Gastroesophageal sphincter (tissue), 3 donors: ENCODE measurements at regions not wholly inside any gene's neighbourhood (a gene's known extent, or its start where the extent isn't known, plus 50 kb on each side); places are given as distances from the start of the nearest gene placed in this dataset.
"Not testable (repeated sequence)": the region's sequence is repeated elsewhere in the genome, so short reads cannot be mapped to it uniquely, and the experiment has no call there.

Experiments used
- CTCF ChIP-seq, 4 experiments: fragments of 200-600 bp in 2 of 4; fragments of 450-650 bp in 2 of 4; sonication (generic) in 1 of 4; IDR thresholded peaks; one replicate each; pipeline ENCODE4 v1.5.1; 2017 to 2019; ENCODE audit warnings: antibody characterized with exemption in 4 of 4, mild to moderate bottlenecking in 2 of 4, moderate library complexity in 2 of 4
- POLR2A ChIP-seq, 2 donors: fragments of 450-650 bp; IDR thresholded peaks; one replicate each; pipeline ENCODE4 v1.6.1; 2017; ENCODE audit warnings: antibody characterized with exemption in 2 of 2, mild to moderate bottlenecking in 2 of 2, moderate library complexity in 1 of 2

DNA sequence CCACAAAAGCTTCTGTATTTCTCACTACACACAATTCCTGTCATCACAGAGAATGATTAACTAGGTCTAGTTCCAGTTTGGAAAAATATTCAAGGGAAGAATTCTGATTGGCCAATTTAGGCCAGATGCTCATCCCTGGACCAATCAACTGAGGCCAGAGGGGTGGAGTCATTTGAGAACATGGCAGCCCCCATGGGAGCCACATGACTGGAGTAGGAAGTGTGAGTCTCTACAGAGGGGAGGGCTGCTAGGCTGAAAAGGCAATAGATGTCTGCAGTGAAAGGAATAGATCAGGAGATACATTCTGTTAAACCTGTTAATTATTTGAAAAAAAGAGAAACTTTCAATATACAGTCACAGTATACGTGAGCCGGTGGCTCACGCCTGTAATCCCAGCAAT, 125.2 kb downstream of the UNC93B1 start:
- TF ChIP-seq CTCF, POLR2A (IDR thresholded peaks at IDR 0.05): not testable (repeated sequence)
